ENCODE measurements at regions not wholly inside any gene's neighbourhood (a gene's known extent, or its start where the extent isn't known, plus 50 kb on each side); places are given as distances from the start of the nearest gene placed in this dataset.

DNA sequence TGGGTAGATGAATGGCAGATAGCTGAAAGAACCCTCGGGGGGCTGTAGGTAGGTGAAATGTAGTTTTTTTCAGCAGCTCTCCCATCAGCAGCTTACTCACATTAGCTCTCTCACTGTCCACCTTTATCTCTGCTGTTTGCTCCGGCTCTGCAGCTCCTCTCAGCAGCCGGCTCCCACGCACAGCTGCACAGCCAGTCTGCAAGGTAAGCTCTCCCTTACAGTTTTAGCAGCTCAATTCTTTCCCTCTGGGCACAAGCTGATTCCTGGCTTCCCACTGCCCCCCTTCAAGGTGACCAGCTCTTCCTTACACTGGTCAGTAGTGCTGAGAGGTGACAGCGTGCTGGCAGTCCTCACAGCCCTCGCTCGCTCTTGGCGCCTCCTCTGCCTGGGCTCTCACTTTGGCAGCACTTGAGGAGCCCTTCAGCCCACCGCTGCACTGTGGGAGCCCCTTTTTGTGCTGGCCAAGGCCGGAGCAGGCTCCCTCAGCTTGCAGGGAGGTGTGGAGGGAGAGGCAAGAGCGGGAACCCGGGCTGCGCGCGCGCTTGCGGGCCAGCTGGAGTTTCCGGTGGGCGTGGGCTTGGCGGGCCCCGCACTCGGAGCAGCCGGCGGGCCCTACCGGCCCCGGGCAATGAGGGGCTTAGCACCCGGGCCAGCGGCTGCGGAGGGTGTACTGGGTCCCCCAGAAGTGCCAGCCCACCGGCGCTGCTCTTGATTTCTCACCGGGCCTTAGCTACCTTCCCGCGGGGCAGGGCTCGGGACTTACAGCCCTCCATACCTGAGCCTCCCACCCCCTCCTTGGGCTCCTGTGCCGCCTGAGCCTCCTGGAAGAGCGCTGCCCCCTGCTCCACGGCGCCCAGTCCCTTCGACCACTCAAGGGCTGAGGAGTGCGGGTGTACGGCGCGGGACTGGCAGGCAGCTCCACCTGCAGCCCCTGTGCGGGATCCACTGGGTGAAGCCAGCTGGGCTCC lies 393.6 kb downstream of the CENPC start:
- H3K9me3 ChIP-seq (ENCODE audit: control insufficient read depth, insufficient read depth, low read length), result no peaks in the 10 kb centered on the region
- no peaks in the 10 kb centered on the region for H3K36me3 ChIP-seq (ENCODE audit: insufficient read depth, low read length)
- no peak overlapping the region for H3K9ac ChIP-seq (ENCODE audit: low read depth, low read length)
- no peaks in the 10 kb centered on the region for H3K4me1 ChIP-seq (ENCODE audit: insufficient read depth, low read length)

DNA sequence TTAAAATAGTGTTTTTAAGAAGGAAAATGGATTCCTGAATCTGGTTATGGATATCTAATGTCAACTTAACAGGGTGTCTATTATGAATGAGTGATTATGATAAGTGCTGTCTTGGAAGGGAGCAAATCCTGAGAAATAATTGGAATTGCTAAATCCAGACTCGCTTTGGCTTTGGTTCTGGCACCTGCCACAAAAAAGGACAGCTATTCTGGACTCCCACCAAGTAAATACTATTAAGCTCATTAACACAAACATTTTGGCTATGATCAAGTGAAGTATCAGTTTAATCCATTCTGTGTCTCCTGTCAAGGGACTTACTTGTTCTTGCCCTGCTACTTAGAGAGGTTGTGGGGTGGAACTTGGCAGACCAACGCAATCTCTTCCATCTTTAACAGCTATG lies 403.7 kb downstream of the CENPC start:
- no peak overlapping the region for H3K9ac ChIP-seq (ENCODE audit: low read depth, low read length)
- no peaks in the 10 kb centered on the region for H3K36me3 ChIP-seq (ENCODE audit: insufficient read depth, low read length)
- H3K9me3 ChIP-seq (ENCODE audit: control insufficient read depth, insufficient read depth, low read length), result no peaks in the 10 kb centered on the region
- no peaks in the 10 kb centered on the region for H3K4me1 ChIP-seq (ENCODE audit: insufficient read depth, low read length)

DNA sequence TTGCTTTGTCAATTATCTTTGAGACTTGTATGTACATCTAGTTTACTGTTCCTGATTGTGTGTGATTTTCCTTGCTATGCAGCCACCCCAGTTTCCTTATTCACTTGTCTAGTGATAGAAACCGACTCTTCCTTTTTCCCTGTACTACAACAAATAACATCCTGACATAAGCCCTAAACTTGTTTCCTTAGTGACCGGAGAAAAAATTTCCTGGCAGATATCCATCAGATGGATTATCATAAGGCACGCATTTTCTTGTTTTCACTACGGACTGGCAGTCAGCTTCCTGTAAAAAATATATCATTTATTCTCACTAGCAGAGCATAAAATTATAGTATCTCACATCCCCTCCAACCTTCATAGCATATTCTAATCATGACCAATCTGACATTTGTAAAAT lies 410.7 kb downstream of the CENPC start:
- Histone ChIP-seq H3K36me3 (ENCODE audit: insufficient read depth, low read length) (no peaks in the 10 kb centered on the region), H3K4me1 (ENCODE audit: insufficient read depth, low read length) (no peaks in the 10 kb centered on the region), H3K9ac (ENCODE audit: low read depth, low read length) (no peak overlapping the region), H3K9me3 (ENCODE audit: control insufficient read depth, insufficient read depth, low read length) (no peaks in the 10 kb centered on the region)

DNA sequence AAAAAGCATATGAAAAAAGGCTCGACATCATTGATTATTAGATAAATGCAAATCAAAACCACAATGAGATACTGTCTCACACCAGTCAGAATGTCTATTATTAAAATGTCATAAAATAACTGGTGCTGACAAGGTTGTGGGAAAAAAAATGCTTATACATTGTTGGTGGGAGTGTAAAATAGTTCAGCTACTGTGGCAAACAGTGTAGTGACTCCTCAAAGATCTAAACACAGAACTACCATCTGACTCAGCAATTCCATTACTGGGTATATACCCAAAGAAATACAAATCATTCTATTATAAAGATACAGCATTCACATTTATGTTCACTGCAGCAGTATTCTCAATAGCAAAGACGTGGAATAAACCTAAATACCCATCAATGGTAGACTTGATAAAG lies 412.1 kb downstream of the CENPC start:
- H3K4me1 ChIP-seq (ENCODE audit: insufficient read depth, low read length), result no peaks in the 10 kb centered on the region
- H3K9me3 ChIP-seq (ENCODE audit: control insufficient read depth, insufficient read depth, low read length), result no peaks in the 10 kb centered on the region
- no peak overlapping the region for H3K9ac ChIP-seq (ENCODE audit: low read depth, low read length)
- H3K36me3 ChIP-seq (ENCODE audit: insufficient read depth, low read length), result no peaks in the 10 kb centered on the region

DNA sequence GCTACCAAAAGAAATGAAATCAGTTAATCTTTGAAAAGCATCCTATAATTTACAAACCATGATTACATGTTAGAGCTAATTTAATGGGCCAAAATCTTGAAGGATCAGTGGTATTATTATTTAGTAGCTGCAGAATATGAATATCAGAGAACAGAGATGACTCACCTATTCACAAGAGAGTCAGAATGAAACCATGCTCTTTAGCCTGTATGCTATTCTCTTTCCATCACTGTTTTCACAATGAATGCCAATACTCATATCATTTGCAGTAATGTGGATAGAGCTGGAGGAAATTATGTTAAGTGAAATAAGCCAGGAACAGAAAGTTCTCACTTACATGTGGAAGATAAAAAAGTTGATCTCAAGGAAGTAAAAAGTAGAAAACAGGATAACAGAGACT lies 414.1 kb downstream of the CENPC start:
- no peaks in the 10 kb centered on the region for H3K36me3 ChIP-seq (ENCODE audit: insufficient read depth, low read length)
- H3K4me1 ChIP-seq (ENCODE audit: insufficient read depth, low read length), result no peaks in the 10 kb centered on the region
- H3K9ac ChIP-seq (ENCODE audit: low read depth, low read length), result no peak overlapping the region
- no peaks in the 10 kb centered on the region for H3K9me3 ChIP-seq (ENCODE audit: control insufficient read depth, insufficient read depth, low read length)

DNA sequence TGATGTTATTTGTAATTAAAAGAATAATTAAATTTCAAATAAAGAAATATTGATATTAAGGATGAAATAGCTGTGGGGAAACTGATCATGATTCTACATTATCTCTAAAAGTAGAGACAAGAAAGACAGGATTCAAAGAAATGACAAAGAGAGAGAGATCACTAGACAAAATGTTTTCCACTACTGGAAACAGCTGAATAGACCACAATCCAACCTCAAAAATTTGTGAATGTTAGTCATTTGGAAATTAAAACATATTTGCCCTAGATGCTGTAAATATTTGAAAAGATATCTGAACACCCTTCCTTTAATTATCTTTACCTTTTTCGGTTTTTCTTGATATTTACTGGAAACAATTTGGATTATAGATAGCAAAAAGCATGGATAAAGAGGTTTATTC lies 414.9 kb downstream of the CENPC start:
- no peaks in the 10 kb centered on the region for H3K9me3 ChIP-seq (ENCODE audit: control insufficient read depth, insufficient read depth, low read length)
- no peaks in the 10 kb centered on the region for H3K4me1 ChIP-seq (ENCODE audit: insufficient read depth, low read length)
- H3K36me3 ChIP-seq (ENCODE audit: insufficient read depth, low read length), result no peaks in the 10 kb centered on the region
- H3K9ac ChIP-seq (ENCODE audit: low read depth, low read length), result no peak overlapping the region

DNA sequence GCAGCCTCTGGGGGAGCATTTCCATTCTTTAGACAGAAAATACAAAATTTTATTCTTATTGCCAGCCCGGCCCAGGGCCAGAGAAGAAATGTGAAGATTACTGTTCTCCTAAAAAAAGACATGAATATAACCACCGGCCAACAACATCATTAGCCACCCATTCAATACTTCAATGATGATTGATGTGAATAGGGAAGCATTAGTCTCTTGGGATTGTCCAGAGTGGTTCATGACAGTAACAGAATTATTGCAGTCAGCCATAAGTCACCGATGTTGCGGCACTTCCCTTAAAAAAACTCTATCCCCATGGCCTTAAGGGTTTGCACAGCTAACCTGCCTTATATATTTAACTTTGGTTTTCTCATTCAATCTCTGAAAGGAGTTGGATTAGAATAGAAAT lies 418.7 kb downstream of the CENPC start:
- H3K9me3 ChIP-seq (ENCODE audit: control insufficient read depth, insufficient read depth, low read length), result no peaks in the 10 kb centered on the region
- H3K4me1 ChIP-seq (ENCODE audit: insufficient read depth, low read length), result no peaks in the 10 kb centered on the region
- no peaks in the 10 kb centered on the region for H3K36me3 ChIP-seq (ENCODE audit: insufficient read depth, low read length)
- H3K9ac ChIP-seq (ENCODE audit: low read depth, low read length), result no peak overlapping the region

DNA sequence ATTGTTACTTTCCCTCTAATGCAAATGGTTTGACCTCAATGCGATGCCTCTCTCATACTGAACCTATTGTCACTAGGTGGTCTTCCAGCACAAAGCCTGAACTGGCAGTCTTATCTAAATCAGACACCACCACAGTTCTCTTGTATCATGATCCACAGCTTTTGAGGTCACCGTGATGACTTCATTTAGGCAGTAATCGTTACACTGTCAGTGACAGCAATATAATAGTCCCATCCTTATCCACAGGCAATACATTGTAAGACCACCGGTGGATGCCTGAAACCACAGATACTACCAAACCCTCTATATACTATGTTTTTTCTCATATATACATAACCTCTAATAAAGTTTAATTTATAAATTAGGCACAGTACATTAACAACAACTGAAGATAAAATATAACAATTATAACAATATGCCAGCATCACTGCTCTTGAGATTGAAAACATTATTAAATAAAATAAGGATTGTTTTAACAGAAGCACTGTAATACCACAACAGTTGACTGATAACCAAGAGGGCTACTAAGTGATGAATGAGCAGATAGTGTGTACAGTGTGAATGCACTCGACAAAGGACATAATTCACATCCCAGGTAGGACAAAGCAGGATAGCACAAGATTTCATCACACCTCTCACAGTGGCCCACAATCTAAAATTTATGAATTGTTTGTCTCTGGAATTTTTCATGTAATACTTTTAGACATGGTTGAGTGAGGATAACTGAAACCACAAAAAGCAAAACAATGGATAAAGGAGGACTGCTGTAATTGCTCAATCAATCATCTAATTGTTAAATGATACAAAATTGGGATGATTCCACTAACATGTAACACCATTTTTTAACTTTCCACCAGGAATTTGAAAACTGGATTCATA lies 419.4 kb downstream of the CENPC start:
- Histone ChIP-seq H3K9me3 (ENCODE audit: control insufficient read depth, insufficient read depth, low read length) (no peaks in the 10 kb centered on the region), H3K36me3 (ENCODE audit: insufficient read depth, low read length) (no peaks in the 10 kb centered on the region), H3K4me1 (ENCODE audit: insufficient read depth, low read length) (no peaks in the 10 kb centered on the region), H3K9ac (ENCODE audit: low read depth, low read length) (no peak overlapping the region)

DNA sequence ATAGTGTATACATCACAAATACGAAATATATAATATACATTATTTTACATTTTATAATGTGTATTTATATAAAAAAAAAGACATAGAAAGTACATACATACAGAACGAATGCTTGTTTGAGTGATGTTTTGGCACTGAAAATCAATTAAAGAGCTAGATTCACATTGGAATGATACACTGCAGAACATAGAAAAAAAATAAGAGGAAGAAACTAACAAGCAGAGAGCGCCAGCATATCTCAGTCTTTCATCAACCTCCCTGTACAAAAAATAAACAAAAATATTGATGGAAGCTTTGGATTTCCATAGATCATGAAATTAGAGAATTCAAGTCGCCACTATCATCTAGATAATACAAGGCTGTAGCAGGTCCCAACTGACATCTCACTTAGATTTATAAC lies 420.6 kb downstream of the CENPC start:
- H3K36me3 ChIP-seq (ENCODE audit: insufficient read depth, low read length), result no peaks in the 10 kb centered on the region
- no peak overlapping the region for H3K9ac ChIP-seq (ENCODE audit: low read depth, low read length)
- H3K9me3 ChIP-seq (ENCODE audit: control insufficient read depth, insufficient read depth, low read length), result no peaks in the 10 kb centered on the region
- H3K4me1 ChIP-seq (ENCODE audit: insufficient read depth, low read length), result no peaks in the 10 kb centered on the region

DNA sequence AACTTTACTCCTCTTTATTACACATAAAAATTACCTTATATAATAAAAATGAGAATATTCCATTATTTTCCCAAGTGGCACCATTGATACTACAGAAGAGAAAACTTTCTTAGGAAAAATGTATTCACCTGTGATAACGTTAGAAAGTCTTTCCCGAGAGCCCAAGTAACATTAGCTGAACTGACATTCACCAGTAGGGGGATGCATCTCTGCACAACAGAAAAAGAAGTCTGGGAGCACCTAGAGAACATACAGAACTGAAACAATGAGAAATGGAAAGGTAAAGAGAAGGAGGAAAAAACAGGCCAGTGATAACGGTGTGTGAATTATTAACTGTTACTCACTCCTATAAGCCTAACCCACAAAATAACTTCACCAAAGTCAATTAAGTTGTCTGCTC lies 423.3 kb downstream of the CENPC start:
- no peaks in the 10 kb centered on the region for H3K36me3 ChIP-seq (ENCODE audit: insufficient read depth, low read length)
- H3K9me3 ChIP-seq (ENCODE audit: control insufficient read depth, insufficient read depth, low read length), result no peaks in the 10 kb centered on the region
- no peaks in the 10 kb centered on the region for H3K4me1 ChIP-seq (ENCODE audit: insufficient read depth, low read length)
- H3K9ac ChIP-seq (ENCODE audit: low read depth, low read length), result no peak overlapping the region

DNA sequence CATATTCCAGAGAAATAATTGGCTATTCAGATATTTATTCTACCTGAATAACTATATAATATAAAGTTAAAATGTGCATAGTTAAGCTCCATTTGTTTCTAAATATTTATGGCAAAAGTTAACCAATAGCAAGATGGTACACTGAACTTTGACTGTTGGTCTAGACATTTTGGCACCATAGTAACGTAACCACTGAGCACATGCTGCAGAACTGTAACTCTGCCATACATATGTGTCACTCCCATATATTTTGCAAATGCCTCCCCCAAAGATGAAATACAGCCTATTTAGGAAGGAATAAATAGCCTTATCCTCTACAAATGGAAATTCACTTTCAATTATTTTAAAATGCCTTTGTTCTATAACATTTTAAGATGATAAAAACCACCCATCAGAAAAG lies 424.9 kb downstream of the CENPC start:
- H3K4me1 ChIP-seq (ENCODE audit: insufficient read depth, low read length), result no peaks in the 10 kb centered on the region
- no peaks in the 10 kb centered on the region for H3K36me3 ChIP-seq (ENCODE audit: insufficient read depth, low read length)
- no peaks in the 10 kb centered on the region for H3K9me3 ChIP-seq (ENCODE audit: control insufficient read depth, insufficient read depth, low read length)
- no peak overlapping the region for H3K9ac ChIP-seq (ENCODE audit: low read depth, low read length)

DNA sequence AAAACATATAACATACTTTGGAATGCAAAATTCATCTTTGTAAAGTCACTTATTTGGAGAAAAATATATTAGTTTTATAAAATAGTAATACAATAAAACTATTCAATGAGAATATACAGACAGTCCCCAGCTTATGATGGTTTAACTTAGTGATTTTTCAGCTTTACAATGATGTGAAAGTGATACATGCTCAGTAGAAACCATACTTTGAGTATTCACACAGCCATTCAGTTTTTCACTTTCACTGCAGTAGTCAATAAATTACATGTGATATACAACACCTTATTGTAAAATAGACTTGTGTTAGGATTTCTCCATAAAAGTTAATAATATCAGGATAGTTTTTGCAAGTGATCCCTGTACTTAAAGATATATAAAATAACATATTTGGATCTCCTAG lies 436.0 kb downstream of the CENPC start:
- no peaks in the 10 kb centered on the region for H3K9me3 ChIP-seq (ENCODE audit: control insufficient read depth, insufficient read depth, low read length)
- H3K4me1 ChIP-seq (ENCODE audit: insufficient read depth, low read length), result no peaks in the 10 kb centered on the region
- no peak overlapping the region for H3K9ac ChIP-seq (ENCODE audit: low read depth, low read length)
- no peaks in the 10 kb centered on the region for H3K36me3 ChIP-seq (ENCODE audit: insufficient read depth, low read length)

DNA sequence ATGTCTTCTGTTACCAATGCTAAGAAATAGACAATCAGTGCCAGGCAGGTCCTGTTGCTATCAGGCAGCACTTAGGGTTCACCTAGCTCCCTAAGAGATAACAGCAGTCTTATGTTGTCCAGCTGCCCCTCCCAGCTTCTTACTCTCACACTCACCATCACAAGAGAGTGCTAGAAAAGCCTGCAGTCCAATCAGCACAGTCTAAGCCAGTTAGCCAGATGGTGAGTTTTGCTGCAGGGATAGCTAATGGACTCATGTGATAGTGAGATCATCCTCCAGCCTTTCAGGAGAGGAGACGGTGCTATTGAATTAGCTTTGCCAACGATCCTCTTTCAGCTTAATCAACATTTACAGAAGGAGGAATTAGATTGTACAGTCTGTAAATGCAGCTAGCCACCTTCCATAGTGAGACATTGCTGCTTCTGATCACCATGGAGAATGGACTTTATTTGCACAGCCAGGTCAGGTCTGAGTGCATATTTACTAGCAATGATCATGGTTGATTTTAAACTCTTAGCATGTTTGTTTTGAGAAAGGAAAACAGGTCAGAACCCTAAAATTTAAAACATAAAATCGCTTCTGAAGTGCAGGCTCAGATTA lies 438.3 kb downstream of the CENPC start:
- Histone ChIP-seq H3K4me1 (ENCODE audit: insufficient read depth, low read length) (no peaks in the 10 kb centered on the region), H3K36me3 (ENCODE audit: insufficient read depth, low read length) (no peaks in the 10 kb centered on the region), H3K9ac (ENCODE audit: low read depth, low read length) (no peak overlapping the region), H3K9me3 (ENCODE audit: control insufficient read depth, insufficient read depth, low read length) (no peaks in the 10 kb centered on the region)

DNA sequence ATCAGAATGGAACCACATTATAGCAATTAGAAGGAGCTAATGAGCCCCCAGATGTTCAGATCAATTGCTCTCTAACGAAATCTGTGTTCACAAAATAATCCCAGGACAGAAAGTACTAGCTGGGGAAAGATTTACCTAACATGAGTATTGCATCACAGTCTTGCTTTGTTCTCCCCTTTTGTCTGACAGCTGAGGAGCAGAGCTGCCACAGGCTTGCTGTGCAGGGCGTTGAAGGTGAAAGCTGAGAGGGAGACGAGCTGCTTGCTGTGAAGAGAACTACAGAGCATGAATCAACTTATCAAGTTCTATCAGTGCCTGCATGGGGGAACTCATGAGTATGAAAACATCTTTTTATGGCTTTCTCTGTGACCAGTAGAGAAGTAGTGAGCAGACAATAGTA lies 441.2 kb downstream of the CENPC start:
- H3K9me3 ChIP-seq (ENCODE audit: control insufficient read depth, insufficient read depth, low read length), result no peaks in the 10 kb centered on the region
- H3K36me3 ChIP-seq (ENCODE audit: insufficient read depth, low read length), result no peaks in the 10 kb centered on the region

More for the DNA sequence above, 441.2 kb downstream of the CENPC start:
- no peak overlapping the region for H3K9ac ChIP-seq (ENCODE audit: low read depth, low read length)
- no peaks in the 10 kb centered on the region for H3K4me1 ChIP-seq (ENCODE audit: insufficient read depth, low read length)
